ENCODE measurements at regions not wholly inside any gene's neighbourhood (a gene's known extent, or its start where the extent isn't known, plus 50 kb on each side); places are given as distances from the start of the nearest gene placed in this dataset.
"Not testable (repeated sequence)": the region's sequence is repeated elsewhere in the genome, so short reads cannot be mapped to it uniquely, and the experiment has no call there.

- no peak for DNase-seq (ENCODE audit: extremely low read depth, low read depth)
- no peak for TF ChIP-seq CTCF (IDR thresholded peaks at IDR 0.05; ENCODE audit: low read depth, low read length, missing control alignments)
- H3K4me3 ChIP-seq (replicated peaks; ENCODE audit: low read depth, low read length) = no peak overlapping the region
Observed at GRCh38 chr4:84249521-84249920, 249.6 kb downstream of the NKX6-1 start.

GRCh38 chr4:84245042-84245441 lies 254.1 kb downstream of the NKX6-1 start:
- not testable (repeated sequence) for DNase-seq (ENCODE audit: extremely low read depth, low read depth); H3K4me3 ChIP-seq (replicated peaks; ENCODE audit: low read depth, low read length)

- DNase-seq (ENCODE audit: extremely low read depth, low read depth); H3K4me3 ChIP-seq (replicated peaks; ENCODE audit: low read depth, low read length): not testable (repeated sequence)
Observed at GRCh38 chr4:84244346-84244801, 254.7 kb downstream of the NKX6-1 start.

- H3K4me3 ChIP-seq (replicated peaks; ENCODE audit: low read depth, low read length) = no peak overlapping the region
- no peak for TF ChIP-seq CTCF (IDR thresholded peaks at IDR 0.05; ENCODE audit: low read depth, low read length, missing control alignments)
- no peak for DNase-seq (ENCODE audit: extremely low read depth, low read depth)
Observed at GRCh38 chr4:84243685-84244084, 255.4 kb downstream of the NKX6-1 start.

- no peak for DNase-seq (ENCODE audit: extremely low read depth, low read depth)
- no peak for TF ChIP-seq CTCF (IDR thresholded peaks at IDR 0.05; ENCODE audit: low read depth, low read length, missing control alignments)
- H3K4me3 ChIP-seq (replicated peaks; ENCODE audit: low read depth, low read length) = no peak overlapping the region
Observed at GRCh38 chr4:84239278-84239845, 259.7 kb downstream of the NKX6-1 start.

GRCh38 chr4:84238247-84239090 lies 260.6 kb downstream of the NKX6-1 start:
- DNase-seq (ENCODE audit: extremely low read depth, low read depth) = no peak
- no peak for TF ChIP-seq CTCF (IDR thresholded peaks at IDR 0.05; ENCODE audit: low read depth, low read length, missing control alignments)
- H3K4me3 ChIP-seq (replicated peaks; ENCODE audit: low read depth, low read length) = no peak overlapping the region

GRCh38 chr4:84237008-84237407 lies 262.1 kb downstream of the NKX6-1 start:
- no peak for TF ChIP-seq CTCF (IDR thresholded peaks at IDR 0.05; ENCODE audit: low read depth, low read length, missing control alignments)
- H3K4me3 ChIP-seq (replicated peaks; ENCODE audit: low read depth, low read length) = no peak overlapping the region
- no peak for DNase-seq (ENCODE audit: extremely low read depth, low read depth)

Measured in HFF-Myc (cell line).